ENCODE measurements at regions not wholly inside any gene's neighbourhood (a gene's known extent, or its start where the extent isn't known, plus 50 kb on each side); places are given as distances from the start of the nearest gene placed in this dataset.

DNA sequence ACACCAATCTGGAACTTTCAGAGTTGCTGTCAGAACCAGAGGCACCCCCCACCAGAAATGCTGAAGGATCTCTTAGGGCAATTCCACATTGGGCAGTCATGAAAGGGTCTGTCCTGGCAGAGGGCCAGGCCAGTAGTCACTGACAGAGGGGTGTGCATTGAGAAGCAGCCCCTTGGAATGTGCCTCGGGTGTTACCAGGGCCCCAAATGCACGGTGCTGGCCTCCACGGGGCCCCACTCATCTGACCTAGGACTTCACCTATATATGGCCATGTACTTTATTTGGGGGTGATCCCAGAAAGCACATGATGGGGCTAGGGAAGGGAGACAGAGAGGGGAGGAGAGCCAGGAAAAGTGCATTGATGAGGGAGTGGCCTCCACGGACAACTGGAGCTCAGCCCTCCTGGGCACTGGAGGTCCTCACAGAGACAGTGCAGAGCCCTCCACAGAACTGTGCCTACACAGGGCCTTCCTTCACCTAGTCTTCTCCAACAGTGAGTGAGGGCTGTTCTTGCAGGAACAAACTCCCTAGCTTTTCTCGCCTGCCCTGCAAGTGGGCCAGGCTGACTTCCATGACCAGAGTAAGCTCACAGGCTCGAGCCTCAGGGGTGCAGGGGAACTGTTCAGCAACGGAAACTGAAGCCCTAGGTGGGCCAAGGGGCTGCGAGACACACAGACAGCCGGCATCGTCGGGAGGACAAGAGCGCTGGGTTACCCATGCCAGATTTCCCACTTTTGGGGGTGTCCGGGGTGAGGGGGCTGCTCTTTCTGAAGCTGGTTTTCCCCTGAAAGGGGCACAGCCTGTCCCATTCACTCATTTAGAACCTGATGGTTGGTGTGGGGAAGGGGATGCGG lies 136.2 kb downstream of the HMX1 start:
- ChIA-PET POLR2A (ENCODE audit: low non-redundant PET) (no interaction called here), CTCF (no interaction called here)
- no peak for TF ChIP-seq CTCF (conservative IDR thresholded peaks at IDR 0.05; ENCODE audit: low read depth)
- no peak for DNase-seq (ENCODE audit: low spot score)
- H3K27ac ChIP-seq: no peak overlapping the region

GRCh38 chr4:8732681-8733243 lies 138.9 kb downstream of the HMX1 start:
- no peak overlapping the region for H3K27ac ChIP-seq
- TF ChIP-seq CTCF (conservative IDR thresholded peaks at IDR 0.05; ENCODE audit: low read depth): no peak
- ChIA-PET CTCF (interaction anchor here (0.6 kb wide), 1 partner anchor 86 kb away, joined by 4 read pairs; no protein-coding TSS in a partner anchor), POLR2A (ENCODE audit: low non-redundant PET) (no interaction called here)
- no peak for DNase-seq (ENCODE audit: low spot score)

DNA sequence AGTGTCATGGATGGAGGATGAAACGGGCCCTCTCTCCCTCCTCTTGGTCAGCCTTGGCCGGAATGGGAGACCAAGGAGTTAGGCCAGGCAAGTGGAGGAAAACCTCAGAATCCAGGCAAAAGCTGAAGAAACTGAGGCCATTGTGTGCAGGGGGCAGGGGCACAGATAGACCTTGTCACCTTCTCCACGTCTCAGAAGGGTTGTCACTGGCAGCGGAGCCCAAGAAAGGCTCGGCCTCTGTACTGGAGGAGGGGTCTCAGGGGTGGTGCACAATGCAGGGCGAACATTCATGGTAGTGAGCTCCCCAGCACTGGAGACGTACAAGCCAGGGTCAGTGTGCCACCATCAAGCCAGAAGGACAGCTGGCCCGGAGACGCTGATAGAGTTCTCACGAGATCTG lies 139.5 kb downstream of the CPZ start:
- H3K27ac ChIP-seq: no peak overlapping the region
- POLR2A ChIA-PET (ENCODE audit: low non-redundant PET): no interaction called here
- TF ChIP-seq CTCF (conservative IDR thresholded peaks at IDR 0.05; ENCODE audit: low read depth): no peak
- CTCF ChIA-PET: interaction anchor here (0.6 kb wide), 1 partner anchor 86 kb away, joined by 4 read pairs; no protein-coding TSS in a partner anchor
- no peak for DNase-seq (ENCODE audit: low spot score)

DNA sequence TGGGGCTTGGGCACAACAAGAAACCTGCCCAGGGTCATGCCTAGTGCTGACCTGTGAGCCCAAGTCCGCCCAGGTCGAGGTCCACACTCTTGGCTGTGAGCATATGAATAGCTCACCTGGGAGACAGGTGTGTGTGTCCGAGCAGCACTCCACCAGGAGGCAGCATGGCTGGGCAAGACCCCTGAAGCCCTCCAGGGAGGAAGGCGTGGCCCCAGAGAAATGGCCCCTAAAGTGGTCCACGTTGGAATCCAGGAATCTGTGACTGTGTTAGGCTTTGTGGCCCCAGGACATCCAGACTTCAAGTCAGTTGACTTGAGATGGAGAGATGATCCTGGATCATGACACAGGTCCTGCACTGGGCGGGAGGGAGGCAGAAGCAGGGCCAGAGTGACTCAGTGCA lies 138.8 kb downstream of the CPZ start:
- no peak overlapping the region for H3K27ac ChIP-seq
- no peak for DNase-seq (ENCODE audit: low spot score)
- POLR2A ChIA-PET (ENCODE audit: low non-redundant PET): no interaction called here
- CTCF ChIA-PET: no interaction called here
- no peak for TF ChIP-seq CTCF (conservative IDR thresholded peaks at IDR 0.05; ENCODE audit: low read depth)

DNA sequence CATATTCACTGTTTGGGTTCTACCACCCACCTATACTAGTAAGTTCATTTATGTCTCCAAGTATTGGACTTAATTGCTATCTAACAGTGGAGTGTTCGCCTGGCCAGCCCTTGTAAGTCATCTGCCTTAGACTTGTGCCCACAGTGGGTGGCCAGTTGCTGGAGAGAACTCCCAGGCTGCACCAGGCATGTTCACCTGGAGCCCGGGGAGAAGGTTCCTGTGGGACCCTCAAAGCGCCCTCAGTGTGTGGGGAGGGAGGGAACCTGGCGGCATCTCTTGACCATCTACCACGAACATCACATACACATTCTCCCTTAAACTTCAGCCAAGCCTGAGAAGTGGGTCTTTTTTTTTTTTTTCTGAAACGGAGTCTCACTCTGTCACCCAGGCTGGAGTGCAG lies 138.1 kb downstream of the CPZ start:
- H3K27ac ChIP-seq: no peak overlapping the region
- POLR2A ChIA-PET (ENCODE audit: low non-redundant PET): no interaction called here
- CTCF ChIA-PET: interaction anchor here (0.6 kb wide), 1 partner anchor 16 kb away, joined by 3 read pairs; no protein-coding TSS in a partner anchor
- DNase-seq (ENCODE audit: low spot score): no peak
- TF ChIP-seq CTCF (conservative IDR thresholded peaks at IDR 0.05; ENCODE audit: low read depth): no peak

GRCh38 chr4:8730159-8730558 lies 137.6 kb downstream of the CPZ start:
- no peak overlapping the region for H3K27ac ChIP-seq
- POLR2A ChIA-PET (ENCODE audit: low non-redundant PET): no interaction called here
- no peak for DNase-seq (ENCODE audit: low spot score)
- CTCF ChIA-PET: interaction anchor here (0.6 kb wide), 1 partner anchor 16 kb away, joined by 3 read pairs; no protein-coding TSS in a partner anchor
- no peak for TF ChIP-seq CTCF (conservative IDR thresholded peaks at IDR 0.05; ENCODE audit: low read depth)

Data from RWPE1 (cell line).